Amygdala (tissue), 56 donors: ENCODE measurements at regions not wholly inside any gene's neighbourhood (a gene's known extent, or its start where the extent isn't known, plus 50 kb on each side); places are given as distances from the start of the nearest gene placed in this dataset.
A peak's percentile ranks its signal among the peaks of the same experiment; 100 is the strongest.

Experiments
- DNase-seq, 56 donors: peaks; one replicate each; lab custom pipeline; 2025; lab: John Stamatoyannopoulos, UW

GRCh38 chr18:54100920-54101470 is 123.5 kb downstream of the MBD2 start:
- no peak for DNase-seq

- DNase-seq = no peak
Measured at GRCh38 chr18:54100466-54100865, 124.0 kb downstream of the MBD2 start.

- DNase-seq = no peak
Measured at GRCh38 chr18:54094474-54094873, 130.0 kb downstream of the MBD2 start.

GRCh38 chr18:54090856-54091255 is 133.6 kb downstream of the MBD2 start:
- DNase-seq = peak in 1 of 56 donors; percentile 2

GRCh38 chr18:54089749-54090459 is 134.6 kb downstream of the MBD2 start:
- no peak for DNase-seq

GRCh38 chr18:54086863-54087262 is 137.6 kb downstream of the MBD2 start:
- no peak for DNase-seq

- DNase-seq = no peak
Measured at GRCh38 chr18:54086046-54086802, 138.2 kb downstream of the MBD2 start.

GRCh38 chr18:54080858-54081257 is 143.6 kb downstream of the MBD2 start:
- DNase-seq = no peak

GRCh38 chr18:54076166-54076565 is 148.3 kb downstream of the MBD2 start:
- no peak for DNase-seq

GRCh38 chr18:54075689-54076088 is 148.8 kb downstream of the MBD2 start:
- DNase-seq = no peak

GRCh38 chr18:54069729-54070128 is 154.7 kb downstream of the MBD2 start:
- DNase-seq = no peak

GRCh38 chr18:54060343-54061005 is 164.0 kb downstream of the MBD2 start:
- DNase-seq = no peak

- no peak for DNase-seq
Measured at GRCh38 chr18:54052732-54053429, 171.6 kb downstream of the MBD2 start.

GRCh38 chr18:54052259-54052658 is 172.2 kb downstream of the MBD2 start:
- DNase-seq = no peak

GRCh38 chr18:54043484-54044251 is 180.8 kb downstream of the MBD2 start:
- no peak for DNase-seq

GRCh38 chr18:54035927-54036326 is 188.5 kb downstream of the MBD2 start:
- no peak for DNase-seq

- no peak for DNase-seq
Measured at GRCh38 chr18:54033052-54033451, 191.4 kb downstream of the MBD2 start.

- no peak for DNase-seq
Measured at GRCh38 chr18:54032412-54032811, 192.1 kb downstream of the MBD2 start.

- no peak for DNase-seq
Measured at GRCh38 chr18:54031243-54031642, 193.2 kb downstream of the MBD2 start.

- DNase-seq = no peak
Measured at GRCh38 chr18:54030434-54030833, 194.0 kb downstream of the MBD2 start.
